MCF 10A (cell line): ENCODE measurements at regions not wholly inside any gene's neighbourhood (a gene's known extent, or its start where the extent isn't known, plus 50 kb on each side); places are given as distances from the start of the nearest gene placed in this dataset.

Experiments used
- BruUV-seq: library from RNA; stranded (reverse); fragments of 400-500 nt; replicated peaks from 2 replicates; lab custom pipeline; 2021; lab: Mats Ljungman, UMichigan
- CTCF ChIA-PET: fragments of 300-600 bp; sonication (Branson Sonifier 250); formaldehyde crosslinking; extraction: SDS; loops from one replicate; lab custom pipeline; 2021; ENCODE audit warnings: antibody characterized with exemption, inconsistent platforms; lab: Yijun Ruan, JAX
- POLR2A ChIA-PET: fragments of 300-600, 350-650 bp; sonication (Branson Sonifier 250); formaldehyde crosslinking; extraction: SDS; loops from one replicate; lab custom pipeline; 2020; ENCODE audit warnings: antibody characterized with exemption, inconsistent platforms; lab: Yijun Ruan, JAX
- DNase-seq: peaks from one replicate; pipeline ENCODE4 v3.0.0-alpha.2; 2018; ENCODE audit not compliant: unreplicated experiment
- H3K27ac Mint-ChIP-seq: one replicate; pipeline ENCODE4 v1.8.0; 2022; ENCODE audit warnings: mild to moderate bottlenecking, low read depth, mixed read lengths; ENCODE audit not compliant: unreplicated experiment
- H3K27me3 Mint-ChIP-seq: one replicate; pipeline ENCODE4 v1.8.0; 2022; ENCODE audit warnings: mixed read lengths; ENCODE audit not compliant: insufficient read depth, unreplicated experiment
- H3K36me3 Mint-ChIP-seq: one replicate; pipeline ENCODE4 v1.8.0; 2022; ENCODE audit warnings: mild to moderate bottlenecking, moderate library complexity, mixed read lengths; ENCODE audit not compliant: insufficient read depth, unreplicated experiment
- H3K4me1 Mint-ChIP-seq: one replicate; pipeline ENCODE4 v1.8.0; 2022; ENCODE audit warnings: mixed read lengths; ENCODE audit not compliant: insufficient read depth, unreplicated experiment
- H3K4me3 Mint-ChIP-seq: one replicate; pipeline ENCODE4 v1.8.0; 2022; ENCODE audit warnings: mild to moderate bottlenecking, moderate library complexity, mixed read lengths; ENCODE audit not compliant: unreplicated experiment
- H3K9me3 Mint-ChIP-seq: one replicate; pipeline ENCODE4 v1.8.0; 2022; ENCODE audit warnings: mixed read lengths; ENCODE audit not compliant: unreplicated experiment
- CTCF ChIP-seq: fragments of 200-600 bp; IDR thresholded peaks from one replicate; pipeline ENCODE4 v1.8.0; 2022; ENCODE audit warnings: antibody characterized with exemption, mild to moderate bottlenecking; ENCODE audit not compliant: unreplicated experiment
- intact Hi-C: fragments of 100-400 bp; cut with micrococcal nuclease; formaldehyde crosslinking; loops from 2 replicates; pipeline ENCODE4 v1.14.1; 2022

- H3K27me3 Mint-ChIP-seq: peaks cover 29% of the 10 kb centered on the region
- ChIA-PET POLR2A (no interaction called here), CTCF (no interaction called here)
- no peak overlapping the region for H3K27ac Mint-ChIP-seq
- H3K9me3 Mint-ChIP-seq: no peaks in the 10 kb centered on the region
- intact Hi-C loops: no loop called here
- no peaks in the 10 kb centered on the region for H3K36me3 Mint-ChIP-seq
- BruUV-seq: no TSS peak
- no peak overlapping the region for H3K4me3 Mint-ChIP-seq
- DNase-seq: no peak
- TF ChIP-seq CTCF: no peak
- no peaks in the 10 kb centered on the region for H3K4me1 Mint-ChIP-seq
Observed at GRCh38 chr3:95028688-95029087, 965.8 kb downstream of the NSUN3 start.

- Mint-ChIP-seq H3K4me3 (no peak overlapping the region), H3K9me3 (no peaks in the 10 kb centered on the region), H3K27me3 (peaks cover 32% of the 10 kb centered on the region), H3K27ac (no peak overlapping the region), H3K4me1 (no peaks in the 10 kb centered on the region), H3K36me3 (no peaks in the 10 kb centered on the region)
- no peak for TF ChIP-seq CTCF
- no peak for DNase-seq
- ChIA-PET CTCF (no interaction called here), POLR2A (no interaction called here)
- no TSS peak for BruUV-seq
- intact Hi-C loops: no loop called here
Observed at GRCh38 chr3:95029644-95030043, 966.8 kb downstream of the NSUN3 start.

GRCh38 chr3:95036526-95037021, 973.7 kb downstream of the NSUN3 start:
- no TSS peak for BruUV-seq
- Mint-ChIP-seq H3K27me3 (peaks cover 47% of the 10 kb centered on the region), H3K4me1 (no peaks in the 10 kb centered on the region), H3K9me3 (no peaks in the 10 kb centered on the region), H3K27ac (no peak overlapping the region), H3K4me3 (no peak overlapping the region), H3K36me3 (no peaks in the 10 kb centered on the region)
- POLR2A ChIA-PET: no interaction called here
- intact Hi-C loops: no loop called here
- no peak for TF ChIP-seq CTCF
- CTCF ChIA-PET: no interaction called here
- no peak for DNase-seq

GRCh38 chr3:95037097-95037496, 974.2 kb downstream of the NSUN3 start:
- H3K4me1 Mint-ChIP-seq: no peaks in the 10 kb centered on the region
- no peak for DNase-seq
- CTCF ChIA-PET: interaction anchor here (0.6 kb wide), 2 partner anchors 76 to 381 kb away, joined by 5 to 6 read pairs; no protein-coding TSS in a partner anchor
- TF ChIP-seq CTCF: no peak
- H3K27me3 Mint-ChIP-seq: peaks cover 42% of the 10 kb centered on the region
- no peak overlapping the region for H3K4me3 Mint-ChIP-seq
- no peak overlapping the region for H3K27ac Mint-ChIP-seq
- POLR2A ChIA-PET: no interaction called here
- no TSS peak for BruUV-seq
- H3K36me3 Mint-ChIP-seq: no peaks in the 10 kb centered on the region
- no peaks in the 10 kb centered on the region for H3K9me3 Mint-ChIP-seq
- intact Hi-C loops: no loop called here
